Tibial nerve (tissue), 4 donors: ENCODE measurements at regions not wholly inside any gene's neighbourhood (a gene's known extent, or its start where the extent isn't known, plus 50 kb on each side); places are given as distances from the start of the nearest gene placed in this dataset.
"Not testable (repeated sequence)": the region's sequence is repeated elsewhere in the genome, so short reads cannot be mapped to it uniquely, and the experiment has no call there.

Experiments used
- DNase-seq, 2 donors: peaks; one replicate each; pipeline ENCODE4 v3.0.0-alpha.2; 2019; ENCODE audit warnings: low spot score in 2 of 2
- H3K27ac ChIP-seq, 4 donors: fragments of 200-600 bp; sonication (generic) in 3 of 4; one replicate each; pipeline ENCODE4 v1.5.1; 2017 to 2019; ENCODE audit warnings: mild to moderate bottlenecking in 1 of 4
- H3K27me3 ChIP-seq, 2 donors: fragments of 200-600 bp; sonication (generic) in 1 of 2; one replicate each; pipeline versions ENCODE4 v1.5.1 to v1.6.0; 2017 to 2019
- H3K36me3 ChIP-seq, 3 donors: fragments of 200-600 bp; sonication (generic); one replicate each; pipeline ENCODE4 v1.5.1; 2018 to 2019
- H3K4me1 ChIP-seq, 4 donors: fragments of 200-600 bp; sonication (generic) in 3 of 4; one replicate each; pipeline ENCODE4 v1.5.1; 2017 to 2019
- H3K4me3 ChIP-seq, 4 donors: fragments of 200-600 bp; sonication (generic) in 3 of 4; one replicate each; pipeline ENCODE4 v1.5.1; 2017 to 2019; ENCODE audit warnings: mild to moderate bottlenecking in 1 of 4, moderate library complexity in 1 of 4
- H3K9me3 ChIP-seq, 4 donors: fragments of 200-600 bp; sonication (generic) in 3 of 4; one replicate each; pipeline ENCODE4 v1.5.1; 2017 to 2019
- EP300 ChIP-seq, 2 donors: sonication (generic); formaldehyde crosslinking; IDR thresholded peaks; one replicate each; pipeline ENCODE4 v1.6.1; 2017; ENCODE audit warnings: antibody characterized with exemption in 2 of 2, mild to moderate bottlenecking in 1 of 2
- POLR2A ChIP-seq, 2 donors: fragments of 450-650 bp; IDR thresholded peaks; one replicate each; pipeline ENCODE4 v1.6.1; 2017; ENCODE audit warnings: antibody characterized with exemption in 2 of 2, mild to moderate bottlenecking in 2 of 2, moderate library complexity in 2 of 2
- WGBS, 2 donors: methylation state at CpG; one replicate each; pipeline ENCODE4 v1.1.5; 2018; 5-methylcytosine and 5-hydroxymethylcytosine counted together
- TF ChIP-seq, protein P1 (sequence below), 5 experiments: fragments of 200-600 bp in 3 of 5; fragments of 450-650 bp in 2 of 5; sonication (generic) in 3 of 5; IDR thresholded peaks; one replicate each; pipeline ENCODE4 v1.5.1; 2016 to 2019; ENCODE audit warnings: antibody characterized with exemption in 5 of 5, mild to moderate bottlenecking in 3 of 5, moderate library complexity in 2 of 5

DNA sequence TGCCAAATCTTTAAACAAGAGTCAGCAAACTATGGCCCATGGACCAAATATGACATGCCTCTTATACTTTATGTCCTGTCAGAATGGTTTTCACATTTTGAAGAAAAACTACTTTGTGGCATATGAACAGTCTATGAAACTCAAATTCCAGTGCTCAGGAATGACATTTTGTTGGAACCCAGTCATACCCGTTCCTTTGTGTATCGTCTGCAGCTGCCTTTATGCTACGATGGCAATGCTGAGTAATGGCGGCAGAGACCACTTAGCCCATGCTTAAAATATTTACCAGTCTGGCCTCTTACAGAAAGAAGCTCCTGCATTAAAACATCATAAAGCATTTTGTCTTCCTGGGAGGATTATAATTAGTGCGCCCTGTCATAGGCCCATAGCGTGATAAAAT is 140.5 kb upstream of the FHL2 start:
- no peaks in the 10 kb centered on the region for H3K36me3 ChIP-seq
- TF ChIP-seq EP300 (IDR thresholded peaks at IDR 0.05) (no peak), POLR2A (IDR thresholded peaks at IDR 0.05) (no peak)
- TF ChIP-seq, protein P1, sequence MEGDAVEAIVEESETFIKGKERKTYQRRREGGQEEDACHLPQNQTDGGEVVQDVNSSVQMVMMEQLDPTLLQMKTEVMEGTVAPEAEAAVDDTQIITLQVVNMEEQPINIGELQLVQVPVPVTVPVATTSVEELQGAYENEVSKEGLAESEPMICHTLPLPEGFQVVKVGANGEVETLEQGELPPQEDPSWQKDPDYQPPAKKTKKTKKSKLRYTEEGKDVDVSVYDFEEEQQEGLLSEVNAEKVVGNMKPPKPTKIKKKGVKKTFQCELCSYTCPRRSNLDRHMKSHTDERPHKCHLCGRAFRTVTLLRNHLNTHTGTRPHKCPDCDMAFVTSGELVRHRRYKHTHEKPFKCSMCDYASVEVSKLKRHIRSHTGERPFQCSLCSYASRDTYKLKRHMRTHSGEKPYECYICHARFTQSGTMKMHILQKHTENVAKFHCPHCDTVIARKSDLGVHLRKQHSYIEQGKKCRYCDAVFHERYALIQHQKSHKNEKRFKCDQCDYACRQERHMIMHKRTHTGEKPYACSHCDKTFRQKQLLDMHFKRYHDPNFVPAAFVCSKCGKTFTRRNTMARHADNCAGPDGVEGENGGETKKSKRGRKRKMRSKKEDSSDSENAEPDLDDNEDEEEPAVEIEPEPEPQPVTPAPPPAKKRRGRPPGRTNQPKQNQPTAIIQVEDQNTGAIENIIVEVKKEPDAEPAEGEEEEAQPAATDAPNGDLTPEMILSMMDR (IDR thresholded peaks at IDR 0.05) = no peak
- no peak overlapping the region for H3K4me3 ChIP-seq
- DNase-seq = no peak
- H3K9me3 ChIP-seq = no peaks in the 10 kb centered on the region
- H3K4me1 ChIP-seq = no peaks in the 10 kb centered on the region
- no peak overlapping the region for H3K27ac ChIP-seq
- no peaks in the 10 kb centered on the region for H3K27me3 ChIP-seq
- 50% methylated on average over 6 of the region's 6 CpGs for WGBS, 2 donors

DNA sequence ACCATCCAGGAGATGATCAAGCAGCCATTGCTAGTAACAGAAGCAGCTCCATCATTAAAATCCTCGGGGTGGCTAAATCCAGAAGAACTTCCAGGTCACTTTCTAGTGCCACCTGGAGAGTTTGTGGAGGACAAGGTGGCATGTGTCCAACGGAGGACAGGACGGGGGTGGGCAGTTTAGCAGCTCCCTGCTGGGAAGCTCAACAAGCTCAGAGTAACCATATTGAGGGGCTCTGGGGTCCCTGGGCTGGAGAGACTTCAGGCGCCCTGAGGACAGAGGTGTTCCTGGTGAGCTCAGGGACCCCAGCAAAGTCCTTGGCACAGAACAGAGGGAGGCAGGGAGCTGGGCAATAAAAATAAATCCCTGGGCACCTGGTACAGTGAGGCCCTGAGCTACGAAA is 140.0 kb upstream of the FHL2 start:
- Histone ChIP-seq H3K4me3 (no peak overlapping the region), H3K36me3 (no peaks in the 10 kb centered on the region), H3K27me3 (no peaks in the 10 kb centered on the region), H3K4me1 (no peaks in the 10 kb centered on the region), H3K9me3 (no peaks in the 10 kb centered on the region), H3K27ac (no peak overlapping the region)
- TF ChIP-seq POLR2A (IDR thresholded peaks at IDR 0.05) = no peak
- no peak for TF ChIP-seq EP300 (IDR thresholded peaks at IDR 0.05)
- TF ChIP-seq, protein P1 (IDR thresholded peaks at IDR 0.05) = no peak
- WGBS, 2 donors = 75 to 89% methylated on average over 5 of the region's 5 CpGs
- DNase-seq = no peak

DNA sequence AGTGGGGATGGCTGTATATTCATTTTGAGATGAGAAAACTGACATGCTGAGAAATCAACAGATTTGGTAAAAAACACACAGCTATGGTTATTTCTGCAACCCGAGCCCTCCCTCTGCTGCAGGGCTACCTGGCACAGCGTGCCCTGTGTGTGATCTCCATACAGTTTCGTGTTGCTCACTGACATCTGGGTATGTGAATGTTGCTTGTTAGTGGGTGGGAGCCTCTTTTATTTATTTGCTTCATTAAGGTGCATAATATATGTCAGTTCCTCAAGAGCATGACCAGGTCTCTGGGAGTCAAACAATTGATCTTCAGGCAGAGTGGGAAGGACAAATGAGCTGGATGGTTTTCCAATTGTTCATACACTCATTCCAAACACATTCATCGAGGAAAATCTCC is 139.1 kb upstream of the FHL2 start:
- H3K36me3 ChIP-seq = no peaks in the 10 kb centered on the region
- 75 to 83% methylated on average over 4 of the region's 4 CpGs for WGBS, 2 donors
- H3K4me3 ChIP-seq = no peak overlapping the region
- no peaks in the 10 kb centered on the region for H3K27me3 ChIP-seq
- H3K27ac ChIP-seq = no peak overlapping the region
- no peaks in the 10 kb centered on the region for H3K4me1 ChIP-seq
- no peaks in the 10 kb centered on the region for H3K9me3 ChIP-seq
- TF ChIP-seq POLR2A (IDR thresholded peaks at IDR 0.05) (no peak), EP300 (IDR thresholded peaks at IDR 0.05) (no peak)
- TF ChIP-seq, protein P1 (IDR thresholded peaks at IDR 0.05) = no peak
- no peak for DNase-seq

DNA sequence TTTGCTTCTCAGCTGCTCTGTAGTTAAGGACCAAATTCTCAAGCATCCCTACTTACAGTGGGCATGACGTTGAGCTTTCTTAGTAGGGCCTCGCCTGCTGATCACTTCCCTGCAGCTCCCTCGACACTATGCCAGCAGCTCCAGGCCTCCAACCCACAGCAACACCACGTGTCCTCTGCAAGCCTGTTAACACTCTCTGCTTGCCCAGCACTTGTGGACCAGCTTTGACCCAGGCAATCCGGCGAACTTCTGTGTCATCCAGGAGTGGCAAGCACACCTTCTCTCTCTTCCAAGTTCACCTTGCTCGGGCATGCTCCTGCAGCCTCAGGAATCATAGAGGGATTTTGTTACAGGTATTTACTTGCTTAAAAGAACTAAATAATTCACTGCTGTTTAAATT is 138.6 kb upstream of the FHL2 start:
- WGBS, 2 donors = 87 to 91% methylated on average over 7 of the region's 7 CpGs

DNA sequence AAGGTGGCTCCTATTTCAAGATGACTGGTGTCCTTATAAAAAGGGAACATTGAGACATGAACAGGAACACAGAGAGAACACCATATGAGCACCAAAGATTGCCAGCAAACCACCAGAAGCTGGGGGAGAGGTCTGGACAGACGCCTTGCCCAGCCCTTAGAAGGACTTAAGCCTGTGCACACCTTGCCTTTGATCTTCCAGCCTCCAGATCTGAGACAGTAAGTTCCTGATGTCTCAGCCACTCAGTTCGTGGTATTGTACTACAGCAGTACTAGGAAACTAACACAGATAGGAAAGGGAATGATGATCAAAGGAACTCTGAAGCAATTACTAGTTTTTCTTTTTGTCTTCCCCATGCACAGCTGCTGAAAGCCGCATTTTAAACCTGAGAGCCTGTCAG is 137.3 kb upstream of the FHL2 start:
- WGBS, 2 donors = 76 to 88% methylated on average over 3 of the region's 3 CpGs
- Histone ChIP-seq H3K4me1 (no peaks in the 10 kb centered on the region), H3K9me3 (no peaks in the 10 kb centered on the region)

More for the DNA sequence above, 138.6 kb upstream of the FHL2 start:
- H3K4me3 ChIP-seq = no peak overlapping the region
- H3K4me1 ChIP-seq = no peaks in the 10 kb centered on the region
- TF ChIP-seq, protein P1 (IDR thresholded peaks at IDR 0.05) = no peak
- TF ChIP-seq EP300 (IDR thresholded peaks at IDR 0.05) (no peak), POLR2A (IDR thresholded peaks at IDR 0.05) (no peak)
- no peaks in the 10 kb centered on the region for H3K27me3 ChIP-seq
- no peaks in the 10 kb centered on the region for H3K36me3 ChIP-seq
- DNase-seq = no peak
- no peak overlapping the region for H3K27ac ChIP-seq
- H3K9me3 ChIP-seq = no peaks in the 10 kb centered on the region

DNA sequence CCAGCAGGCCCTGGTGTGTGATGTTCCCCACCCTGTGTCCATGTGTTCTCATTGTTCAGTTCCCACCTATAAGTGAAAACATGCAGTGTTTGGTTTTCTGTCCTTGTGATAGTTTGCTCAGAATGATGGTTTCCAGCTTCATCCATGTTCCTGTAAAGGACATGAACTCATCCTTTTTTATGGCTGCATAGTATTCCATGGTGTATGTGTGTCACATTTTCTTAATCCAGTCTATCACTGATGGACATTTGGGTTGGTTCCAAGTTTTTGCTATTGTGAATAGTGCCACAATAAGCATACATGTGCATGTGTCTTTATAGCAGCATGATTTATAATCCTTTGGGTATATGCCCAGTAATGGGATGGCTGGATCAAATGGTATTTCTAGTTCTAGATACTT is 130.4 kb upstream of the FHL2 start:
- H3K36me3 ChIP-seq, H3K4me3 ChIP-seq, H3K9me3 ChIP-seq, H3K27ac ChIP-seq, H3K4me1 ChIP-seq, DNase-seq, H3K27me3 ChIP-seq: not testable (repeated sequence)

More for the DNA sequence above, 137.3 kb upstream of the FHL2 start:
- Histone ChIP-seq H3K4me3 (no peak overlapping the region), H3K36me3 (no peaks in the 10 kb centered on the region), H3K27me3 (no peaks in the 10 kb centered on the region), H3K27ac (no peak overlapping the region)
- TF ChIP-seq EP300 (IDR thresholded peaks at IDR 0.05) = no peak
- TF ChIP-seq, protein P1 (IDR thresholded peaks at IDR 0.05) = no peak
- no peak for TF ChIP-seq POLR2A (IDR thresholded peaks at IDR 0.05)
- no peak for DNase-seq
